IPS DF 6.9 (cell line): ENCODE measurements at regions not wholly inside any gene's neighbourhood (a gene's known extent, or its start where the extent isn't known, plus 50 kb on each side); places are given as distances from the start of the nearest gene placed in this dataset.

Source experiments
- DNase-seq: peaks from one replicate; pipeline ENCODE4 v3.0.0-alpha.2; 2013; ENCODE audit warnings: low read depth, low spot score
- H3K27ac ChIP-seq: one replicate; pipeline ENCODE4 v1.5.1; 2013; ENCODE audit warnings: low read length, control low read depth
- H3K27me3 ChIP-seq: 2 replicates; pipeline ENCODE4 v1.6.1; 2013; ENCODE audit warnings: mild to moderate bottlenecking, low read length; ENCODE audit not compliant: control insufficient read depth, insufficient read depth
- H3K36me3 ChIP-seq: 2 replicates; pipeline ENCODE4 v1.6.1; 2013; ENCODE audit warnings: low read length; ENCODE audit not compliant: control insufficient read depth, insufficient read depth
- H3K4me1 ChIP-seq: 2 replicates; pipeline ENCODE4 v1.6.1; 2013; ENCODE audit warnings: low read length; ENCODE audit not compliant: control insufficient read depth, insufficient read depth
- H3K4me3 ChIP-seq: 2 replicates; pipeline ENCODE4 v1.5.1; 2013; ENCODE audit warnings: mild to moderate bottlenecking, low read length
- H3K9me3 ChIP-seq: 2 replicates; pipeline ENCODE4 v1.6.1; 2013; ENCODE audit warnings: low read length, inconsistent platforms; ENCODE audit not compliant: control insufficient read depth, insufficient read depth
- WGBS: extraction: QIAGEN DNeasy Blood & Tissue Kit; methylation state at CpG from one replicate; pipeline ENCODE4 v1.1.7; 2013; ENCODE audit warnings: mixed read lengths, missing lambda C conversion rate; ENCODE audit not compliant: insufficient read length, insufficient coverage; 5-methylcytosine and 5-hydroxymethylcytosine counted together

GRCh38 chr4:125838924-125839323 lies 524.2 kb downstream of the FAT4 start:
- Histone ChIP-seq H3K36me3 (no peaks in the 10 kb centered on the region), H3K4me1 (no peaks in the 10 kb centered on the region), H3K27me3 (no peaks in the 10 kb centered on the region), H3K9me3 (no peaks in the 10 kb centered on the region), H3K4me3 (no peak overlapping the region), H3K27ac (no peak overlapping the region)
- DNase-seq, result no peak

GRCh38 chr4:125843947-125844346 lies 529.2 kb downstream of the FAT4 start:
- Histone ChIP-seq H3K27me3 (no peaks in the 10 kb centered on the region), H3K9me3 (no peaks in the 10 kb centered on the region), H3K27ac (no peak overlapping the region), H3K4me3 (no peak overlapping the region), H3K36me3 (no peaks in the 10 kb centered on the region), H3K4me1 (no peaks in the 10 kb centered on the region)
- DNase-seq, result no peak

- no peak overlapping the region for H3K4me3 ChIP-seq
- H3K9me3 ChIP-seq, result no peaks in the 10 kb centered on the region
- DNase-seq, result no peak
- H3K4me1 ChIP-seq, result no peaks in the 10 kb centered on the region
- H3K27me3 ChIP-seq, result no peaks in the 10 kb centered on the region
- no peak overlapping the region for H3K27ac ChIP-seq
- WGBS, result no CpG with 5 or more reads among the region's 3 CpGs
- H3K36me3 ChIP-seq, result no peaks in the 10 kb centered on the region
Measured at GRCh38 chr4:125847518-125847917, 532.8 kb downstream of the FAT4 start.

- no peaks in the 10 kb centered on the region for H3K36me3 ChIP-seq
- no peaks in the 10 kb centered on the region for H3K27me3 ChIP-seq
- DNase-seq, result no peak
- no peak overlapping the region for H3K27ac ChIP-seq
- H3K4me3 ChIP-seq, result no peak overlapping the region
- H3K4me1 ChIP-seq, result no peaks in the 10 kb centered on the region
- no peaks in the 10 kb centered on the region for H3K9me3 ChIP-seq
Measured at GRCh38 chr4:125849869-125850268, 535.1 kb downstream of the FAT4 start.

- Histone ChIP-seq H3K27me3 (no peaks in the 10 kb centered on the region), H3K27ac (no peak overlapping the region), H3K36me3 (no peaks in the 10 kb centered on the region), H3K9me3 (no peaks in the 10 kb centered on the region), H3K4me1 (no peaks in the 10 kb centered on the region), H3K4me3 (no peak overlapping the region)
- no CpG with 5 or more reads among the region's 4 CpGs for WGBS
- no peak for DNase-seq
Measured at GRCh38 chr4:125891597-125892258, 577.0 kb downstream of the FAT4 start.

- H3K27me3 ChIP-seq, result no peaks in the 10 kb centered on the region
- no peaks in the 10 kb centered on the region for H3K4me1 ChIP-seq
- no peak overlapping the region for H3K4me3 ChIP-seq
- no peaks in the 10 kb centered on the region for H3K36me3 ChIP-seq
- DNase-seq, result no peak
- H3K9me3 ChIP-seq, result no peaks in the 10 kb centered on the region
- H3K27ac ChIP-seq, result no peak overlapping the region
- WGBS, result no CpG with 5 or more reads among the region's 1 CpG
Measured at GRCh38 chr4:125904802-125905201, 590.0 kb downstream of the FAT4 start.

GRCh38 chr4:125911058-125911457 lies 596.3 kb downstream of the FAT4 start:
- Histone ChIP-seq H3K27me3 (no peaks in the 10 kb centered on the region), H3K4me1 (no peaks in the 10 kb centered on the region), H3K4me3 (no peak overlapping the region), H3K36me3 (no peaks in the 10 kb centered on the region), H3K27ac (no peak overlapping the region), H3K9me3 (no peaks in the 10 kb centered on the region)
- DNase-seq, result no peak
- whole genome bisulfite sequencing, result no CpG with 5 or more reads among the region's 2 CpGs

GRCh38 chr4:125911481-125911880 lies 596.7 kb downstream of the FAT4 start:
- Histone ChIP-seq H3K9me3 (no peaks in the 10 kb centered on the region), H3K27ac (no peak overlapping the region), H3K4me3 (no peak overlapping the region), H3K27me3 (no peaks in the 10 kb centered on the region), H3K36me3 (no peaks in the 10 kb centered on the region), H3K4me1 (no peaks in the 10 kb centered on the region)
- DNase-seq, result no peak

GRCh38 chr4:125917559-125917958 lies 602.8 kb downstream of the FAT4 start:
- no peak for DNase-seq
- no peak overlapping the region for H3K27ac ChIP-seq
- no CpG with 5 or more reads among the region's 1 CpG for WGBS

GRCh38 chr4:125928652-125929051 lies 613.9 kb downstream of the FAT4 start:
- Histone ChIP-seq H3K9me3 (no peaks in the 10 kb centered on the region), H3K4me1 (no peaks in the 10 kb centered on the region), H3K4me3 (no peak overlapping the region), H3K27ac (no peak overlapping the region), H3K36me3 (no peaks in the 10 kb centered on the region), H3K27me3 (no peaks in the 10 kb centered on the region)
- WGBS, result no CpG with 5 or more reads among the region's 1 CpG
- no peak for DNase-seq

More at GRCh38 chr4:125917559-125917958, 602.8 kb downstream of the FAT4 start:
- no peak overlapping the region for H3K4me3 ChIP-seq
- H3K9me3 ChIP-seq, result no peaks in the 10 kb centered on the region
- no peaks in the 10 kb centered on the region for H3K4me1 ChIP-seq
- no peaks in the 10 kb centered on the region for H3K36me3 ChIP-seq
- H3K27me3 ChIP-seq, result no peaks in the 10 kb centered on the region

- Histone ChIP-seq H3K4me3 (no peak overlapping the region), H3K27me3 (no peaks in the 10 kb centered on the region), H3K36me3 (no peaks in the 10 kb centered on the region), H3K27ac (no peak overlapping the region), H3K9me3 (no peaks in the 10 kb centered on the region), H3K4me1 (no peaks in the 10 kb centered on the region)
- no peak for DNase-seq
Measured at GRCh38 chr4:125938541-125938940, 623.8 kb downstream of the FAT4 start.
